Panc1 (cell line): ENCODE measurements at regions not wholly inside any gene's neighbourhood (a gene's known extent, or its start where the extent isn't known, plus 50 kb on each side); places are given as distances from the start of the nearest gene placed in this dataset.

Experiments
- ATAC-seq: fragments of 200-7000 bp; cut with Tn5 transposase; 2 replicates; pipeline ENCODE4 v1.9.1; 2020; ENCODE audit warnings: mild to moderate bottlenecking, moderate library complexity
- BruUV-seq: library from RNA; stranded (reverse); fragments of 400-500 nt; replicated peaks from 2 replicates; lab custom pipeline; 2021; lab: Mats Ljungman, UMichigan
- CTCF ChIA-PET: fragments of 300-600 bp; sonication (Branson Sonifier 250); formaldehyde crosslinking; loops from one replicate; lab custom pipeline; 2022; ENCODE audit warnings: antibody characterized with exemption; lab: Charles Lee
- POLR2A ChIA-PET: fragments of 300-600 bp; sonication (Branson Sonifier 250); formaldehyde crosslinking; loops from one replicate; lab custom pipeline; 2022; ENCODE audit warnings: antibody characterized with exemption; lab: Charles Lee
- DNase-seq: peaks from one replicate; pipeline ENCODE4 v3.0.0-alpha.2; 2010; ENCODE audit warnings: low read depth, low spot score
- H3K27ac ChIP-seq: 2 replicates; pipeline ENCODE4 v1.5.1; 2011; ENCODE audit warnings: mild to moderate bottlenecking, low read length, inconsistent platforms
- H3K27me3 ChIP-seq: fragments of 200-500 bp; sonication (Bioruptor generic); 2 replicates; pipeline ENCODE4 v1.6.0; 2014; ENCODE audit warnings: low read length, inconsistent platforms; ENCODE audit not compliant: control insufficient read depth, insufficient read depth
- H3K36me3 ChIP-seq: fragments of 200-500 bp; sonication (Bioruptor generic); 2 replicates; pipeline ENCODE4 v1.5.1; 2014; ENCODE audit warnings: inconsistent platforms, mild to moderate bottlenecking, low read length, moderate library complexity; ENCODE audit not compliant: control insufficient read depth, insufficient read depth
- H3K4me1 ChIP-seq: 2 replicates; pipeline ENCODE4 v1.5.1; 2011; ENCODE audit warnings: inconsistent platforms, mild to moderate bottlenecking, low read length, moderate library complexity; ENCODE audit not compliant: control insufficient read depth, insufficient read depth
- H3K4me3 ChIP-seq, 2 experiments: 2 replicates each; pipeline ENCODE4 v1.5.1; 2011 to 2012; ENCODE audit warnings: low read depth in 2 of 2, low read length in 2 of 2, mild to moderate bottlenecking in 2 of 2, inconsistent platforms in 1 of 2, moderate library complexity in 1 of 2
- H3K9me3 ChIP-seq: fragments of 200-500 bp; sonication (Bioruptor generic); 2 replicates; pipeline ENCODE4 v1.5.1; 2014; ENCODE audit warnings: low read depth, mild to moderate bottlenecking, inconsistent platforms, low read length, moderate library complexity; ENCODE audit not compliant: control insufficient read depth, insufficient read depth
- POLR2AphosphoS5 ChIP-seq: IDR thresholded peaks from 2 replicates; pipeline ENCODE4 v1.6.1; 2012; ENCODE audit warnings: mild to moderate bottlenecking, low read depth, low read length, moderate library complexity
- SIN3A ChIP-seq: IDR thresholded peaks from 2 replicates; pipeline ENCODE4 v1.6.1; 2012; ENCODE audit warnings: low read depth, mild to moderate bottlenecking, low read length, moderate library complexity, borderline replicate concordance; ENCODE audit not compliant: insufficient read depth
- TCF7L2 ChIP-seq: IDR thresholded peaks from 2 replicates; pipeline ENCODE4 v1.6.1; 2011; ENCODE audit warnings: mild to moderate bottlenecking, low read depth, low read length, inconsistent platforms
- in situ Hi-C: cut with HindIII; loops from 2 replicates; pipeline ENCODE4 v1.10.0; 2016; ENCODE audit warnings: low sequenced_read_pairs, low pct_unique_long_range_greater_than_20kb
- intact Hi-C: fragments of 100-400 bp; cut with micrococcal nuclease; formaldehyde crosslinking; loops from one replicate; pipeline ENCODE4 v1.10.0; 2022; ENCODE audit not compliant: unreplicated experiment
- TF ChIP-seq, protein P1 (sequence below), 2 experiments: IDR thresholded peaks; 2 replicates each; pipeline ENCODE4 v1.6.1; 2011 to 2012; ENCODE audit warnings: low read depth in 2 of 2, control low read depth in 1 of 2, low read length in 1 of 2, mild to moderate bottlenecking in 1 of 2, moderate library complexity in 1 of 2; ENCODE audit not compliant: insufficient read depth in 1 of 2
- TF ChIP-seq, protein P2 (sequence below): fragments of 450-650 bp; IDR thresholded peaks from 2 replicates; pipeline ENCODE4 v1.5.1; 2017; ENCODE audit warnings: mild to moderate bottlenecking

DNA sequence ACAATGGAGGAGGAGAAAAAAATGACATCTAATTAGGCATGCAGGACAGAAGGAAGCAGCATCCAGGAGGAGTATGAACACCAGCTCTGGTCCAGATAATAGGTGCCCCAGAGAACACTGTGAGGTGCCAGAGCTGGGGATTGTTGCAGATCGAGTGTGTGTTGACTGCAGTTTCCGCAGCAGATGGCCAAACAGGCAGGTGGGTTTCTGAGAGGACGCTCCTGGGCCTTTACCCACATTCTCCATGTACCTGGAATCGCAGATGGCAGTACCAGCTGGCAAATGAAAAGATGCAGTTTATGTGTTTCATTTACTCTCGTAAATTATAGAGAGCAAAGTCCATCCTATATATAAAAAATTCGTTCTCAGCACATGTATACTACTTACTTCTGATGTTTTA, 182.2 kb upstream of the ISL1 start:
- DNase-seq: no peak
- no peaks in the 10 kb centered on the region for H3K4me1 ChIP-seq
- in situ Hi-C loops (no loop called here), intact Hi-C loops (no loop called here)
- H3K4me3 ChIP-seq: no peak overlapping the region
- no peaks in the 10 kb centered on the region; the same call in 1 of the 2 replicates for H3K9me3 ChIP-seq
- BruUV-seq: no TSS peak
- H3K27ac ChIP-seq: no peak overlapping the region
- ChIA-PET CTCF (no interaction called here), POLR2A (no interaction called here)
- H3K27me3 ChIP-seq: no peaks in the 10 kb centered on the region
- TF ChIP-seq, protein P1, sequence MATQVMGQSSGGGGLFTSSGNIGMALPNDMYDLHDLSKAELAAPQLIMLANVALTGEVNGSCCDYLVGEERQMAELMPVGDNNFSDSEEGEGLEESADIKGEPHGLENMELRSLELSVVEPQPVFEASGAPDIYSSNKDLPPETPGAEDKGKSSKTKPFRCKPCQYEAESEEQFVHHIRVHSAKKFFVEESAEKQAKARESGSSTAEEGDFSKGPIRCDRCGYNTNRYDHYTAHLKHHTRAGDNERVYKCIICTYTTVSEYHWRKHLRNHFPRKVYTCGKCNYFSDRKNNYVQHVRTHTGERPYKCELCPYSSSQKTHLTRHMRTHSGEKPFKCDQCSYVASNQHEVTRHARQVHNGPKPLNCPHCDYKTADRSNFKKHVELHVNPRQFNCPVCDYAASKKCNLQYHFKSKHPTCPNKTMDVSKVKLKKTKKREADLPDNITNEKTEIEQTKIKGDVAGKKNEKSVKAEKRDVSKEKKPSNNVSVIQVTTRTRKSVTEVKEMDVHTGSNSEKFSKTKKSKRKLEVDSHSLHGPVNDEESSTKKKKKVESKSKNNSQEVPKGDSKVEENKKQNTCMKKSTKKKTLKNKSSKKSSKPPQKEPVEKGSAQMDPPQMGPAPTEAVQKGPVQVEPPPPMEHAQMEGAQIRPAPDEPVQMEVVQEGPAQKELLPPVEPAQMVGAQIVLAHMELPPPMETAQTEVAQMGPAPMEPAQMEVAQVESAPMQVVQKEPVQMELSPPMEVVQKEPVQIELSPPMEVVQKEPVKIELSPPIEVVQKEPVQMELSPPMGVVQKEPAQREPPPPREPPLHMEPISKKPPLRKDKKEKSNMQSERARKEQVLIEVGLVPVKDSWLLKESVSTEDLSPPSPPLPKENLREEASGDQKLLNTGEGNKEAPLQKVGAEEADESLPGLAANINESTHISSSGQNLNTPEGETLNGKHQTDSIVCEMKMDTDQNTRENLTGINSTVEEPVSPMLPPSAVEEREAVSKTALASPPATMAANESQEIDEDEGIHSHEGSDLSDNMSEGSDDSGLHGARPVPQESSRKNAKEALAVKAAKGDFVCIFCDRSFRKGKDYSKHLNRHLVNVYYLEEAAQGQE (IDR thresholded peaks at IDR 0.05; ENCODE audit: insufficient read depth in 1 of 2, low read depth in 2 of 2, low read length in 1 of 2): no peak
- TF ChIP-seq, protein P2, sequence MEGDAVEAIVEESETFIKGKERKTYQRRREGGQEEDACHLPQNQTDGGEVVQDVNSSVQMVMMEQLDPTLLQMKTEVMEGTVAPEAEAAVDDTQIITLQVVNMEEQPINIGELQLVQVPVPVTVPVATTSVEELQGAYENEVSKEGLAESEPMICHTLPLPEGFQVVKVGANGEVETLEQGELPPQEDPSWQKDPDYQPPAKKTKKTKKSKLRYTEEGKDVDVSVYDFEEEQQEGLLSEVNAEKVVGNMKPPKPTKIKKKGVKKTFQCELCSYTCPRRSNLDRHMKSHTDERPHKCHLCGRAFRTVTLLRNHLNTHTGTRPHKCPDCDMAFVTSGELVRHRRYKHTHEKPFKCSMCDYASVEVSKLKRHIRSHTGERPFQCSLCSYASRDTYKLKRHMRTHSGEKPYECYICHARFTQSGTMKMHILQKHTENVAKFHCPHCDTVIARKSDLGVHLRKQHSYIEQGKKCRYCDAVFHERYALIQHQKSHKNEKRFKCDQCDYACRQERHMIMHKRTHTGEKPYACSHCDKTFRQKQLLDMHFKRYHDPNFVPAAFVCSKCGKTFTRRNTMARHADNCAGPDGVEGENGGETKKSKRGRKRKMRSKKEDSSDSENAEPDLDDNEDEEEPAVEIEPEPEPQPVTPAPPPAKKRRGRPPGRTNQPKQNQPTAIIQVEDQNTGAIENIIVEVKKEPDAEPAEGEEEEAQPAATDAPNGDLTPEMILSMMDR: no peak
- TF ChIP-seq POLR2AphosphoS5 (no peak), TCF7L2 (no peak), SIN3A (no peak)
- H3K36me3 ChIP-seq: no peaks in the 10 kb centered on the region
- ATAC-seq: no peak

GRCh38 chr5:51201708-51202107, 181.5 kb upstream of the ISL1 start:
- ATAC-seq (no peak), DNase-seq (no peak)
- no peaks in the 10 kb centered on the region for H3K36me3 ChIP-seq
- no peaks in the 10 kb centered on the region for H3K4me1 ChIP-seq
- H3K27me3 ChIP-seq: no peaks in the 10 kb centered on the region
- ChIA-PET CTCF (interaction anchor here (0.6 kb wide), 1 partner anchor 116 kb away, joined by 4 read pairs; no protein-coding TSS in a partner anchor), POLR2A (no interaction called here)
- H3K9me3 ChIP-seq: no peaks in the 10 kb centered on the region; the same call in 1 of the 2 replicates
- H3K27ac ChIP-seq: no peak overlapping the region
- TF ChIP-seq, protein P2: no peak
- TF ChIP-seq POLR2AphosphoS5 (no peak), SIN3A (no peak), TCF7L2 (no peak)
- TF ChIP-seq, protein P1 (IDR thresholded peaks at IDR 0.05; ENCODE audit: insufficient read depth in 1 of 2, low read depth in 2 of 2, low read length in 1 of 2): no peak
- BruUV-seq: no TSS peak
- no peak overlapping the region for H3K4me3 ChIP-seq
- in situ Hi-C loops (no loop called here), intact Hi-C loops (no loop called here)
